H9 (cell line): ENCODE measurements at regions not wholly inside any gene's neighbourhood (a gene's known extent, or its start where the extent isn't known, plus 50 kb on each side); places are given as distances from the start of the nearest gene placed in this dataset.
A peak's percentile ranks its signal among the peaks of the same experiment; 100 is the strongest.

Experiments
- DNase-seq: peaks from one replicate; pipeline ENCODE4 v3.0.0-alpha.2; 2017
- H2AFZ ChIP-seq: one replicate; pipeline ENCODE4 v1.6.1; 2013; ENCODE audit warnings: mild to moderate bottlenecking, low read length, control low read depth, moderate library complexity
- H2AK5ac ChIP-seq: 2 replicates; pipeline ENCODE4 v1.6.1; 2013; ENCODE audit warnings: low read length, control low read depth, mixed read lengths; ENCODE audit not compliant: insufficient read length
- H2BK120ac ChIP-seq: one replicate; pipeline ENCODE4 v1.6.1; 2013; ENCODE audit warnings: low read depth, mild to moderate bottlenecking, low read length, control low read depth, inconsistent platforms; ENCODE audit not compliant: poor library complexity, severe bottlenecking
- H2BK12ac ChIP-seq: 2 replicates; pipeline ENCODE4 v1.6.1; 2013; ENCODE audit warnings: low read length, control low read depth, mixed read lengths, low read depth; ENCODE audit not compliant: insufficient read length
- H2BK15ac ChIP-seq: 2 replicates; pipeline ENCODE4 v1.6.1; 2013; ENCODE audit warnings: low read depth, low read length, control low read depth
- H2BK20ac ChIP-seq: one replicate; pipeline ENCODE4 v1.6.1; 2013; ENCODE audit warnings: low read depth, mild to moderate bottlenecking, low read length, control low read depth, inconsistent platforms; ENCODE audit not compliant: poor library complexity, severe bottlenecking
- H2BK5ac ChIP-seq: 2 replicates; pipeline ENCODE4 v1.6.1; 2013; ENCODE audit warnings: low read length, control low read depth, mixed read lengths; ENCODE audit not compliant: insufficient read length
- H3K14ac ChIP-seq: 2 replicates; pipeline ENCODE4 v1.6.1; 2013; ENCODE audit warnings: low read length, control low read depth; ENCODE audit not compliant: insufficient read depth
- H3K18ac ChIP-seq: 2 replicates; pipeline ENCODE4 v1.6.1; 2013; ENCODE audit warnings: low read depth, mild to moderate bottlenecking, mixed read lengths, low read length, control low read depth; ENCODE audit not compliant: insufficient read length
- H3K23ac ChIP-seq: 2 replicates; pipeline ENCODE4 v1.6.1; 2013; ENCODE audit warnings: low read length, control low read depth, mixed read lengths, low read depth; ENCODE audit not compliant: insufficient read length
- H3K23me2 ChIP-seq: 2 replicates; pipeline ENCODE4 v1.6.1; 2013; ENCODE audit warnings: low read depth, mild to moderate bottlenecking, mixed read lengths, low read length, control low read depth; ENCODE audit not compliant: insufficient read length, poor library complexity, severe bottlenecking
- H3K27ac ChIP-seq: 2 replicates; pipeline ENCODE4 v1.5.1; 2013; ENCODE audit warnings: low read length, control low read depth, mixed read lengths, low read depth; ENCODE audit not compliant: insufficient read length
- H3K27me3 ChIP-seq: 2 replicates; pipeline ENCODE4 v1.6.1; 2013; ENCODE audit warnings: low read length, control low read depth, inconsistent platforms; ENCODE audit not compliant: insufficient read depth
- H3K4ac ChIP-seq: 2 replicates; pipeline ENCODE4 v1.6.1; 2013; ENCODE audit warnings: low read depth, mild to moderate bottlenecking, control low read depth, inconsistent platforms, low read length, moderate library complexity
- H3K4me1 ChIP-seq: 2 replicates; pipeline ENCODE4 v1.6.1; 2013; ENCODE audit warnings: low read length, control low read depth, inconsistent platforms; ENCODE audit not compliant: insufficient read depth
- H3K4me2 ChIP-seq: 2 replicates; pipeline ENCODE4 v1.6.1; 2013; ENCODE audit warnings: low read length, control low read depth, mixed read lengths; ENCODE audit not compliant: insufficient read length, insufficient read depth
- H3K56ac ChIP-seq: 2 replicates; pipeline ENCODE4 v1.6.1; 2013; ENCODE audit warnings: low read depth, mild to moderate bottlenecking, mixed read lengths, low read length, control low read depth; ENCODE audit not compliant: insufficient read length
- H3K79me1 ChIP-seq: 2 replicates; pipeline ENCODE4 v1.6.1; 2013; ENCODE audit warnings: low read depth, mild to moderate bottlenecking, moderate library complexity, low read length, control low read depth, inconsistent platforms; ENCODE audit not compliant: insufficient read depth, poor library complexity, severe bottlenecking
- H3K79me2 ChIP-seq: 2 replicates; pipeline ENCODE4 v1.6.1; 2013; ENCODE audit warnings: low read length, control low read depth, inconsistent platforms; ENCODE audit not compliant: insufficient read depth
- H3K9ac ChIP-seq: 2 replicates; pipeline ENCODE4 v1.6.1; 2013; ENCODE audit warnings: low read length, control low read depth, mixed read lengths; ENCODE audit not compliant: insufficient read length; ENCODE audit errors: extremely low read depth
- H3K9me3 ChIP-seq: one replicate; pipeline ENCODE4 v1.6.1; 2013; ENCODE audit warnings: low read depth, low read length, inconsistent platforms; ENCODE audit not compliant: control insufficient read depth
- H3T11ph ChIP-seq: one replicate; pipeline ENCODE4 v1.6.1; 2013; ENCODE audit warnings: mild to moderate bottlenecking, low read length, control low read depth, inconsistent platforms
- H4K20me1 ChIP-seq: one replicate; pipeline ENCODE4 v1.6.1; 2013; ENCODE audit not compliant: control insufficient read depth, insufficient read length, insufficient read depth
- H4K5ac ChIP-seq: 2 replicates; pipeline ENCODE4 v1.6.1; 2013; ENCODE audit warnings: low read depth, mild to moderate bottlenecking, mixed read lengths, low read length, control low read depth; ENCODE audit not compliant: insufficient read length
- H4K8ac ChIP-seq: replicated peaks from 2 replicates; pipeline ENCODE4 v1.6.1; 2013; ENCODE audit warnings: low read length, control low read depth, mixed read lengths, low read depth; ENCODE audit not compliant: insufficient read length
- H4K91ac ChIP-seq: 2 replicates; pipeline ENCODE4 v1.6.1; 2013; ENCODE audit warnings: low read depth, mild to moderate bottlenecking, moderate library complexity, mixed read lengths, low read length, control low read depth; ENCODE audit not compliant: insufficient read length
- H3K27ac Mint-ChIP-seq, 3 experiments: 2 replicates in 2 of 3; 3 replicates in 1 of 3; pipeline ENCODE4 v1.8.0; 2020 to 2021; ENCODE audit warnings: mixed read lengths in 3 of 3, mild to moderate bottlenecking in 1 of 3, moderate library complexity in 1 of 3
- H3K27me3 Mint-ChIP-seq: 2 replicates; pipeline ENCODE4 v1.8.0; 2021; ENCODE audit warnings: low read depth, mild to moderate bottlenecking, moderate library complexity, mixed read lengths
- H3K36me3 Mint-ChIP-seq, 3 experiments: 2 replicates in 2 of 3; 3 replicates in 1 of 3; pipeline ENCODE4 v1.8.0; 2020 to 2021; ENCODE audit warnings: low read depth in 3 of 3, mixed read lengths in 3 of 3; ENCODE audit not compliant: insufficient read depth in 1 of 3
- H3K4me1 Mint-ChIP-seq, 2 experiments: 2 replicates each; pipeline ENCODE4 v1.8.0; 2020; ENCODE audit warnings: mixed read lengths in 2 of 2
- H3K4me3 Mint-ChIP-seq, 2 experiments: 2 replicates in 1 of 2; 3 replicates in 1 of 2; pipeline ENCODE4 v1.8.0; 2020 to 2021; ENCODE audit warnings: mild to moderate bottlenecking in 2 of 2, mixed read lengths in 2 of 2, moderate library complexity in 1 of 2
- H3K9me3 Mint-ChIP-seq, 2 experiments: 2 replicates in 1 of 2; 3 replicates in 1 of 2; pipeline ENCODE4 v1.8.0; 2020; ENCODE audit warnings: mild to moderate bottlenecking in 2 of 2, mixed read lengths in 2 of 2, moderate library complexity in 1 of 2
- CTCF ChIP-seq: fragments of 200-600 bp; sonication (generic); conservative IDR thresholded peaks from 3 replicates; pipeline ENCODE4 v1.8.0; 2021; ENCODE audit warnings: antibody characterized with exemption, mild to moderate bottlenecking
- WGBS: extraction: QIAGEN DNeasy Blood & Tissue Kit; methylation state at CpG from one replicate; pipeline ENCODE4 v1.1.7; 2013; ENCODE audit warnings: missing lambda C conversion rate, low lambda C conversion rate, mixed read lengths; ENCODE audit not compliant: insufficient read length; ENCODE audit errors: extremely low coverage; 5-methylcytosine and 5-hydroxymethylcytosine counted together

GRCh38 chr2:71832844-71833243, 314.8 kb downstream of the CYP26B1 start:
- H2BK12ac ChIP-seq: no peak overlapping the region
- WGBS: no CpG with 5 or more reads among the region's 4 CpGs
- no peaks in the 10 kb centered on the region for H3K79me2 ChIP-seq
- H3K4ac ChIP-seq: no peak overlapping the region
- peak; percentile 10 for DNase-seq
- no peak overlapping the region for H2BK5ac ChIP-seq
- H2BK120ac ChIP-seq: no peak overlapping the region
- no peaks in the 10 kb centered on the region for H3K4me1 ChIP-seq
- H2BK15ac ChIP-seq: no peak overlapping the region
- H4K20me1 ChIP-seq: no peaks in the 10 kb centered on the region
- no peak overlapping the region for H4K91ac ChIP-seq
- H3K36me3 Mint-ChIP-seq: no peaks in the 10 kb centered on the region
- H3K4me1 Mint-ChIP-seq: no peaks in the 10 kb centered on the region
- H3K9me3 ChIP-seq: no peaks in the 10 kb centered on the region
- H4K8ac ChIP-seq: no peak overlapping the region
- no peak overlapping the region for H3K4me3 Mint-ChIP-seq
- H3K18ac ChIP-seq: no peak overlapping the region
- no peak for TF ChIP-seq CTCF
- H4K5ac ChIP-seq: no peak overlapping the region
- H3K27me3 ChIP-seq: no peaks in the 10 kb centered on the region
- no peak overlapping the region for H3K9ac ChIP-seq
- no peaks in the 10 kb centered on the region for H3K79me1 ChIP-seq
- no peak overlapping the region for H3K14ac ChIP-seq
- H3K4me2 ChIP-seq: no peak overlapping the region
- no peak overlapping the region for H3T11ph ChIP-seq
- H2BK20ac ChIP-seq: no peak overlapping the region
- H2AFZ ChIP-seq: no peak overlapping the region
- no peaks in the 10 kb centered on the region; the same call in 1 of the 2 replicates for H3K27me3 Mint-ChIP-seq
- no peak overlapping the region for H3K27ac Mint-ChIP-seq
- no peak overlapping the region for H3K56ac ChIP-seq
- H3K23ac ChIP-seq: no peak overlapping the region
- no peaks in the 10 kb centered on the region for H3K9me3 Mint-ChIP-seq
- H3K27ac ChIP-seq: no peak overlapping the region
- H2AK5ac ChIP-seq: no peak overlapping the region
- no peaks in the 10 kb centered on the region for H3K23me2 ChIP-seq
